Loucy (cell line): ENCODE measurements at regions not wholly inside any gene's neighbourhood (a gene's known extent, or its start where the extent isn't known, plus 50 kb on each side); places are given as distances from the start of the nearest gene placed in this dataset.

ENCODE experiments used
- H2AFZ ChIP-seq: fragments of 200-600 bp; sonication (generic); 2 replicates; pipeline ENCODE4 v1.6.0; 2016; ENCODE audit warnings: antibody characterized with exemption, mild to moderate bottlenecking, low read length, moderate library complexity
- H3F3A ChIP-seq: fragments of 200-600 bp; 2 replicates; pipeline ENCODE4 v1.6.0; 2016; ENCODE audit warnings: antibody characterized with exemption, low read depth, mild to moderate bottlenecking
- H3K27me3 ChIP-seq: fragments of 200-600 bp; sonication (generic); 2 replicates; pipeline ENCODE4 v1.6.1; 2014; ENCODE audit warnings: low read length, mild to moderate bottlenecking; ENCODE audit not compliant: insufficient read depth, poor library complexity, severe bottlenecking
- H3K36me3 ChIP-seq: fragments of 200-600 bp; sonication (generic); 2 replicates; pipeline ENCODE4 v1.6.1; 2016; ENCODE audit warnings: low read length; ENCODE audit not compliant: insufficient read depth
- H3K4me1 ChIP-seq: fragments of 200-600 bp; sonication (generic); 2 replicates; pipeline ENCODE4 v1.5.1; 2014; ENCODE audit warnings: low read length, mild to moderate bottlenecking; ENCODE audit not compliant: insufficient read depth, poor library complexity, severe bottlenecking
- H3K4me2 ChIP-seq: fragments of 200-600 bp; sonication (generic); 2 replicates; pipeline ENCODE4 v1.6.0; 2014; ENCODE audit warnings: antibody characterized with exemption, low read length, low read depth, mild to moderate bottlenecking; ENCODE audit not compliant: poor library complexity, severe bottlenecking
- H3K4me3 ChIP-seq: fragments of 200-600 bp; sonication (generic); 2 replicates; pipeline ENCODE4 v1.5.1; 2014; ENCODE audit warnings: low read length, mild to moderate bottlenecking, mixed read lengths; ENCODE audit not compliant: poor library complexity, severe bottlenecking
- H3K79me2 ChIP-seq: fragments of 200-600 bp; sonication (generic); 2 replicates; pipeline ENCODE4 v1.6.1; 2014; ENCODE audit warnings: low read length; ENCODE audit not compliant: insufficient read depth
- H3K9ac ChIP-seq: fragments of 200-600 bp; sonication (generic); 2 replicates; pipeline ENCODE4 v1.6.0; 2014; ENCODE audit warnings: mild to moderate bottlenecking, low read depth, low read length, moderate library complexity; ENCODE audit not compliant: poor library complexity, severe bottlenecking
- H3K9me2 ChIP-seq: fragments of 200-600 bp; sonication (generic); replicated peaks from 2 replicates; pipeline ENCODE4 v1.6.1; 2016; ENCODE audit warnings: low read depth, low read length, mixed read lengths
- H3K9me3 ChIP-seq: fragments of 200-600 bp; sonication (generic); 2 replicates; pipeline ENCODE4 v1.6.1; 2014; ENCODE audit warnings: mild to moderate bottlenecking, antibody characterized with exemption, low read length, low read depth; ENCODE audit not compliant: insufficient read depth
- H4K20me1 ChIP-seq: fragments of 200-600 bp; sonication (generic); 2 replicates; pipeline ENCODE4 v1.6.0; 2014; ENCODE audit warnings: antibody characterized with exemption, low read length, mild to moderate bottlenecking; ENCODE audit not compliant: insufficient read depth, poor library complexity, severe bottlenecking
- EZH2phosphoT487 ChIP-seq: fragments of 200-600 bp; IDR thresholded peaks from 2 replicates; pipeline ENCODE4 v1.6.1; 2018; ENCODE audit warnings: antibody characterized with exemption, mild to moderate bottlenecking, moderate library complexity, borderline replicate concordance
- TF ChIP-seq, protein P1 (sequence below): fragments of 200-600 bp; sonication (generic); conservative IDR thresholded peaks from 2 replicates; pipeline ENCODE4 v1.5.1; 2014; ENCODE audit warnings: mild to moderate bottlenecking, antibody characterized with exemption, low read length

DNA sequence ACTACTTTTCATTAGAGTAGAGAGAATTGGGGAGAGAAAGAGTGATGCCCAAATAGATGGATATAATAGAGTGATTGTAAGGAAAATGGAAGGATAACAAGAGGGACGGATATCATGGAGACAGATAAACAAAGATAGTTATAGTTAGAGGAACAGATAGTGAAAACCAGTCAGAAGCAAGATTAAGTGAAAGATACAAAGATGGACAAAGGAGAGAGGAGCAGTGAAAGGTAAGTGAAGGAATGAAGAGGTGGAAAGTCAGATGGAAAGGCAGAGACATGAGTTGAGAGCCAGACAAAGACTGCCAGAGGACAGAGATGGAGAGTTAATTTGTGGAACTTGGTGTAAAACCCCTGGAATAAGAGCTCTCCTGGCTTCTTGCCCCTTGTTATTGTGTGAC is 59.2 kb upstream of the CISTR start:
- H2AFZ ChIP-seq: no peak overlapping the region
- H3K4me3 ChIP-seq: no peak overlapping the region
- H3F3A ChIP-seq: no peaks in the 10 kb centered on the region
- H3K36me3 ChIP-seq: no peaks in the 10 kb centered on the region
- H3K79me2 ChIP-seq: no peaks in the 10 kb centered on the region
- H3K4me1 ChIP-seq: no peaks in the 10 kb centered on the region
- H3K9me3 ChIP-seq: no peaks in the 10 kb centered on the region
- no peak overlapping the region for H3K4me2 ChIP-seq
- no peak overlapping the region for H3K9ac ChIP-seq
- no peaks in the 10 kb centered on the region for H3K9me2 ChIP-seq
- no peak for TF ChIP-seq EZH2phosphoT487
- TF ChIP-seq, protein P1, sequence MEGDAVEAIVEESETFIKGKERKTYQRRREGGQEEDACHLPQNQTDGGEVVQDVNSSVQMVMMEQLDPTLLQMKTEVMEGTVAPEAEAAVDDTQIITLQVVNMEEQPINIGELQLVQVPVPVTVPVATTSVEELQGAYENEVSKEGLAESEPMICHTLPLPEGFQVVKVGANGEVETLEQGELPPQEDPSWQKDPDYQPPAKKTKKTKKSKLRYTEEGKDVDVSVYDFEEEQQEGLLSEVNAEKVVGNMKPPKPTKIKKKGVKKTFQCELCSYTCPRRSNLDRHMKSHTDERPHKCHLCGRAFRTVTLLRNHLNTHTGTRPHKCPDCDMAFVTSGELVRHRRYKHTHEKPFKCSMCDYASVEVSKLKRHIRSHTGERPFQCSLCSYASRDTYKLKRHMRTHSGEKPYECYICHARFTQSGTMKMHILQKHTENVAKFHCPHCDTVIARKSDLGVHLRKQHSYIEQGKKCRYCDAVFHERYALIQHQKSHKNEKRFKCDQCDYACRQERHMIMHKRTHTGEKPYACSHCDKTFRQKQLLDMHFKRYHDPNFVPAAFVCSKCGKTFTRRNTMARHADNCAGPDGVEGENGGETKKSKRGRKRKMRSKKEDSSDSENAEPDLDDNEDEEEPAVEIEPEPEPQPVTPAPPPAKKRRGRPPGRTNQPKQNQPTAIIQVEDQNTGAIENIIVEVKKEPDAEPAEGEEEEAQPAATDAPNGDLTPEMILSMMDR: no peak
- H4K20me1 ChIP-seq: no peaks in the 10 kb centered on the region
- H3K27me3 ChIP-seq: no peaks in the 10 kb centered on the region

DNA sequence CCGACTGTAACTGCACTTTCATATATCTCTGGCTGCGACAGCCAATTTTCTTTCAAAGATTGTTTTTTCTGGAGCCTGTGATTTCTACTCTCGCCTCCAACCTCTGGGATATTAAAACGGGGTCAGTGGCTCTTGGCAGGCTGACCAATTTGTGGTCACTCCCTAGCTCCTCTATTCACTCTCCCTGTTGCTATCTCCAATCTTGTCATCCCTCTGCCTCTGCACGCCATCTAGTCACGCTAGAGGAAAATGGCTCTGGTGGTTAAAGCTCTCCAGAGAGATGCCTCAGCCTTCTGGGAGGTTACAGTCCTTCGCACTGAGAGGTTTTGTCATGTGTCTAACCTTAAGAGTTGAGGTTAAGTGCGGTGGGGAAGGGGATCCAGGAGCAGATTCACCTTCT is 59.8 kb upstream of the CISTR start:
- no peaks in the 10 kb centered on the region for H3K36me3 ChIP-seq
- TF ChIP-seq, protein P1: no peak
- TF ChIP-seq EZH2phosphoT487: no peak
- no peaks in the 10 kb centered on the region for H3K4me1 ChIP-seq
- no peaks in the 10 kb centered on the region for H3K9me3 ChIP-seq
- H3K9me2 ChIP-seq: no peaks in the 10 kb centered on the region
- no peaks in the 10 kb centered on the region for H4K20me1 ChIP-seq
- H3F3A ChIP-seq: no peaks in the 10 kb centered on the region
- no peak overlapping the region for H2AFZ ChIP-seq
- no peaks in the 10 kb centered on the region for H3K27me3 ChIP-seq
- no peaks in the 10 kb centered on the region for H3K79me2 ChIP-seq
- H3K4me2 ChIP-seq: no peak overlapping the region
- H3K9ac ChIP-seq: no peak overlapping the region
- H3K4me3 ChIP-seq: no peak overlapping the region

DNA sequence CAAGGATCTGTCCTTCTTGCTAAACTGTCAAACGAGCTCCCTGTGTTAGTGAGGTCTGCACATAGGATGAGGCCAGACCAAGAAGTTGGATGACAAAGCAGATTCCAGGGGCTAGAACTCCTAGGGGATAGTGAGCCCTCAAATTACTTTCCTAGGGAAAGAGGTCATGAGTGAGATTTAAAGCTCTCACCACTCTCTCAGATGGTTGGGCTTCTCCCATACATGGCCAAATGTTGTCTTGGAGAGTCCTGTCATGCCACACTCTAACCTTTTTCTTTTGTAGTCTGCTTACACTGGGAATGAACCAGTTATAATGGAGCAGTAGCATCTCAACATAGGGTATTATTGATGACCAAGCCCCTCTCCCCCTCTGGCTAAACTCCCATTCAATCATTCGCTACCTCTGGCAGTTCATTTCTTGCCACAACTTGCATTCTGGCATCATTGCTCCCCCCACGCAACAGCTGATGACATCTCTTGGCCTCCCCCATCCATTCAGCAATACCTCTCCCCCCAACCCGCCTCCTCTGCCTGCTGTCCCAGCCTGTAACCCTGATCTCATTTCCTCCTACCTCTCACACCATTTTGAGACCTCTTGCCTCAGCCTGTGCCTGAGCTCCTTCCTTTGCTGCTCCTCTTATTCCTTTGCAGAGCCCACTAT is 64.7 kb upstream of the CISTR start:
- Histone ChIP-seq H3K9me3 (no peaks in the 10 kb centered on the region), H3F3A (no peaks in the 10 kb centered on the region), H3K79me2 (no peaks in the 10 kb centered on the region), H3K9ac (no peak overlapping the region), H3K9me2 (no peaks in the 10 kb centered on the region), H3K4me3 (no peak overlapping the region), H3K27me3 (no peaks in the 10 kb centered on the region), H3K36me3 (no peaks in the 10 kb centered on the region), H4K20me1 (no peaks in the 10 kb centered on the region), H3K4me2 (no peak overlapping the region), H2AFZ (no peak overlapping the region), H3K4me1 (peaks cover 29% of the 10 kb centered on the region)
- TF ChIP-seq EZH2phosphoT487: no peak
- TF ChIP-seq, protein P1: no peak
